Endothelial cell of umbilical vein (primary cell): ENCODE measurements at regions not wholly inside any gene's neighbourhood (a gene's known extent, or its start where the extent isn't known, plus 50 kb on each side); places are given as distances from the start of the nearest gene placed in this dataset.

ENCODE experiments used
- EZH2 ChIP-seq: IDR thresholded peaks from 2 replicates; pipeline ENCODE4 v1.6.1; 2012; ENCODE audit warnings: borderline replicate concordance, low read depth, mild to moderate bottlenecking, moderate library complexity, low read length, inconsistent platforms; ENCODE audit not compliant: severe bottlenecking
- GATA2 ChIP-seq: IDR thresholded peaks from 2 replicates; pipeline ENCODE4 v1.7.0; 2011; ENCODE audit warnings: low read depth, mild to moderate bottlenecking, moderate library complexity, mixed read lengths, low read length; ENCODE audit not compliant: insufficient read length, insufficient read depth
- JUN ChIP-seq: IDR thresholded peaks from 2 replicates; pipeline ENCODE4 v1.6.1; 2011; ENCODE audit warnings: borderline replicate concordance, low read depth; ENCODE audit not compliant: insufficient read length, insufficient read depth
- POLR2A ChIP-seq: IDR thresholded peaks from 2 replicates; pipeline ENCODE4 v1.6.1; 2012; ENCODE audit warnings: low read depth, mild to moderate bottlenecking, control low read depth, low read length
- POLR2AphosphoS5 ChIP-seq: IDR thresholded peaks from 2 replicates; pipeline ENCODE4 v1.6.1; 2012; ENCODE audit warnings: low read depth, mild to moderate bottlenecking, control low read depth, low read length, moderate library complexity; ENCODE audit not compliant: insufficient read depth
- TF ChIP-seq, protein P1 (sequence below), 2 donors: IDR thresholded peaks; 1 replicate in 1 of 2; 2 replicates in 1 of 2; pipeline ENCODE4 v1.5.1; 2011; ENCODE audit warnings: low read length in 2 of 2, mild to moderate bottlenecking in 2 of 2, moderate library complexity in 2 of 2, control low read depth in 1 of 2, inconsistent platforms in 1 of 2, low read depth in 1 of 2; ENCODE audit not compliant: insufficient read depth in 1 of 2; ENCODE audit errors: extremely low read depth in 1 of 2
- TF ChIP-seq, protein P2 (sequence below): IDR thresholded peaks from 2 replicates; pipeline ENCODE4 v1.6.1; 2011; ENCODE audit not compliant: insufficient read depth, insufficient read length

DNA sequence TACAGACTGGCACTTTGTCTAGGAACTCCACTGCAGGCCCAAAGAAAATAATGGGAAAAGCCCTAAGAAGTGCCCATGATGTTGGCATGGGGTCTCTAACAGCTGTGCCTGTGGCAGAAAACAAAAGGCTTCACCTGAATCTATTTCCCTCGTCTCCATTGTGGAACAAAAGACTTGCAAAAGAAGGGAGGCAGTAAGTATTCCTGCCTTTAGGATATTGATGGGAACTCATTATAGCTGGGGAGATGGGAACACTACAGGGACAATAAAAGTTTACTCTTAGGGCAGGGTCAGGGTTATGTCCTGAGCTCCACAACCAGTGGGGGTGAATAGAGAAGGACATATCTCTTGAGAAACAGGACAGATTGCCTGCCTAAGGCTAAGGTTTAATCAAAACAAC lies 930.6 kb upstream of the EPHA6 start:
- TF ChIP-seq EZH2 (no peak), JUN (no peak), POLR2A (no peak), POLR2AphosphoS5 (no peak), GATA2 (no peak)
- TF ChIP-seq, protein P1, sequence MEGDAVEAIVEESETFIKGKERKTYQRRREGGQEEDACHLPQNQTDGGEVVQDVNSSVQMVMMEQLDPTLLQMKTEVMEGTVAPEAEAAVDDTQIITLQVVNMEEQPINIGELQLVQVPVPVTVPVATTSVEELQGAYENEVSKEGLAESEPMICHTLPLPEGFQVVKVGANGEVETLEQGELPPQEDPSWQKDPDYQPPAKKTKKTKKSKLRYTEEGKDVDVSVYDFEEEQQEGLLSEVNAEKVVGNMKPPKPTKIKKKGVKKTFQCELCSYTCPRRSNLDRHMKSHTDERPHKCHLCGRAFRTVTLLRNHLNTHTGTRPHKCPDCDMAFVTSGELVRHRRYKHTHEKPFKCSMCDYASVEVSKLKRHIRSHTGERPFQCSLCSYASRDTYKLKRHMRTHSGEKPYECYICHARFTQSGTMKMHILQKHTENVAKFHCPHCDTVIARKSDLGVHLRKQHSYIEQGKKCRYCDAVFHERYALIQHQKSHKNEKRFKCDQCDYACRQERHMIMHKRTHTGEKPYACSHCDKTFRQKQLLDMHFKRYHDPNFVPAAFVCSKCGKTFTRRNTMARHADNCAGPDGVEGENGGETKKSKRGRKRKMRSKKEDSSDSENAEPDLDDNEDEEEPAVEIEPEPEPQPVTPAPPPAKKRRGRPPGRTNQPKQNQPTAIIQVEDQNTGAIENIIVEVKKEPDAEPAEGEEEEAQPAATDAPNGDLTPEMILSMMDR (IDR thresholded peaks at IDR 0.05; ENCODE audit: extremely low read depth in 1 of 2, insufficient read depth in 1 of 2, low read depth in 1 of 2, low read length in 2 of 2), result no peak
- TF ChIP-seq, protein P2, sequence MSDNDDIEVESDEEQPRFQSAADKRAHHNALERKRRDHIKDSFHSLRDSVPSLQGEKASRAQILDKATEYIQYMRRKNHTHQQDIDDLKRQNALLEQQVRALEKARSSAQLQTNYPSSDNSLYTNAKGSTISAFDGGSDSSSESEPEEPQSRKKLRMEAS, result no peak
